ENCODE measurements at regions not wholly inside any gene's neighbourhood (a gene's known extent, or its start where the extent isn't known, plus 50 kb on each side); places are given as distances from the start of the nearest gene placed in this dataset.

DNA sequence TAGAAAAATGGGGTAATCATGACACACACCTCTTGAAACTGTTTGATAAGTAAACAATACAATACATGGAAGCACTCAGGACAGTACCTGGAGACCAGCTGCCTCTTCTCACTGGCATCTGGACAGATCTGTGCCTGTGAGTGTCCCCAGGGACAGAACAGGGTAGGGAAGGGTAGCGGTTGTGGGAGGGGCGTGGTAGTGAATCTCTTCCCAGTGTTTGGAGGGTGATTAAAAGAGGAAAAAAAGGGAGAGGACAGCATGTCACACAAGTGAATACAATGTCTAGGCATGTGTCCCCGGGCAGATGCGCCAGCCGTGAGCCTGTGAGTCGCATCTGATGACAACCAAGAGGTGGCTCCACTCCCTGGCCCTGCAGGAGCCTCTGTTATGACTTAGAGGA lies 138.8 kb upstream of the MSX1 start:
- no peak overlapping the region for H3K27ac Mint-ChIP-seq

DNA sequence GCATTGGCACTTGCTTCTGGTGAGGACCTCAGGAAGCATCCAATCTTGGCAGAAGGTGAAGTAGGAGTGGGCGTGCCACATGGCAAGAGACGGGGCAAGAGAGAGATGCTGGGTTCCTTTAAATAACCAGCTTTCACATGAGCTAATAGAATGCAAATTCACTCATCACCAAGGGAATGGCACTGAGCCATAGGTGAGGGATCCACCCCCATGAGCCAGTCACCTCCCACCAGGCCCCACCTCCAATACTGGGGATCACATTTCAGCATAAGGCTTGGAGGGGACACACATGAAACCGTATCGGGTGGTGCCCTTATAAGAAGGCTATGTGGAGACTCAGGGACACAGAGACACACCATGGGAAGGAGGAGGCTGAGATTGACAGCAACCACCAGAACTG lies 140.0 kb upstream of the MSX1 start:
- H3K27ac Mint-ChIP-seq: no peak overlapping the region
- ATAC-seq (no peak), DNase-seq (no peak)
- peaks cover 3 to 23% (median 9%) of the 10 kb centered on the region in 11 donors for H3K9me3 Mint-ChIP-seq
- Histone ChIP-seq H3K36me3 (ENCODE audit: control insufficient read depth in 2 of 3, insufficient read depth in 3 of 3, low read length in 3 of 3) (no peaks in the 10 kb centered on the region), H3K9me3 (ENCODE audit: control insufficient read depth in 2 of 3, low read length in 3 of 3) (peaks cover 0 to 20% (median 0%) of the 10 kb centered on the region in 3 experiments), H3K4me1 (ENCODE audit: control insufficient read depth in 2 of 2, insufficient read depth in 2 of 2, low read length in 2 of 2) (no peaks in the 10 kb centered on the region), H3K27me3 (ENCODE audit: control insufficient read depth in 2 of 2, insufficient read depth in 2 of 2, low read length in 2 of 2) (no peaks in the 10 kb centered on the region), H3K27ac (ENCODE audit: low read depth, low read length) (no peak overlapping the region), H3K4me3 (ENCODE audit: low read length) (no peak overlapping the region)
- ChIA-PET CTCF (no interaction called here), POLR2A (no interaction called here)
- H3K4me1 Mint-ChIP-seq: peaks cover 0 to 2% (median 0%) of the 10 kb centered on the region in 7 donors
- H3K36me3 Mint-ChIP-seq: peaks cover 0 to 23% (median 16%) of the 10 kb centered on the region in 5 donors
- intact Hi-C loops (cut with micrococcal nuclease): no loop called here
- no peak overlapping the region for H3K4me3 Mint-ChIP-seq
- H3K27me3 Mint-ChIP-seq: no peaks in the 10 kb centered on the region

More for the DNA sequence above, 138.8 kb upstream of the MSX1 start:
- no peaks in the 10 kb centered on the region for H3K4me1 ChIP-seq (ENCODE audit: control insufficient read depth in 2 of 2, insufficient read depth in 2 of 2, low read length in 2 of 2)
- Mint-ChIP-seq H3K4me1 (no peaks in the 10 kb centered on the region), H3K27me3 (no peaks in the 10 kb centered on the region), H3K9me3 (peaks cover 9 to 35% (median 14%) of the 10 kb centered on the region in 11 donors), H3K4me3 (no peak overlapping the region), H3K36me3 (peaks cover 2 to 28% (median 22%) of the 10 kb centered on the region in 5 donors)
- H3K4me3 ChIP-seq (ENCODE audit: low read length): no peak overlapping the region
- H3K9me3 ChIP-seq (ENCODE audit: control insufficient read depth in 2 of 3, low read length in 3 of 3): peaks cover 0 to 29% (median 0%) of the 10 kb centered on the region in 3 experiments
- ATAC-seq (no peak), DNase-seq (no peak)
- no peaks in the 10 kb centered on the region for H3K27me3 ChIP-seq (ENCODE audit: control insufficient read depth in 2 of 2, insufficient read depth in 2 of 2, low read length in 2 of 2)
- intact Hi-C loops (cut with micrococcal nuclease): no loop called here
- ChIA-PET POLR2A (no interaction called here), CTCF (no interaction called here)
- no peaks in the 10 kb centered on the region for H3K36me3 ChIP-seq (ENCODE audit: control insufficient read depth in 2 of 3, insufficient read depth in 3 of 3, low read length in 3 of 3)
- H3K27ac ChIP-seq (ENCODE audit: low read depth, low read length): no peak overlapping the region

- Mint-ChIP-seq H3K4me1 (peaks cover 0 to 2% (median 0%) of the 10 kb centered on the region in 7 donors), H3K36me3 (peaks cover 0 to 20% (median 9%) of the 10 kb centered on the region in 5 donors), H3K27me3 (no peaks in the 10 kb centered on the region), H3K4me3 (no peak overlapping the region), H3K27ac (no peak overlapping the region), H3K9me3 (peaks cover 0 to 9% (median 4%) of the 10 kb centered on the region in 11 donors)
- H3K36me3 ChIP-seq (ENCODE audit: control insufficient read depth in 2 of 3, insufficient read depth in 3 of 3, low read length in 3 of 3): no peaks in the 10 kb centered on the region
- DNase-seq (no peak), ATAC-seq (no peak)
- CTCF ChIA-PET: no interaction called here
- POLR2A ChIA-PET: no interaction called here
- peaks cover 0 to 4% (median 0%) of the 10 kb centered on the region in 3 experiments for H3K9me3 ChIP-seq (ENCODE audit: control insufficient read depth in 2 of 3, low read length in 3 of 3)
- intact Hi-C loops (cut with micrococcal nuclease): no loop called here
- no peaks in the 10 kb centered on the region for H3K4me1 ChIP-seq (ENCODE audit: control insufficient read depth in 2 of 2, insufficient read depth in 2 of 2, low read length in 2 of 2)
- H3K27ac ChIP-seq (ENCODE audit: low read depth, low read length): no peak overlapping the region
- H3K4me3 ChIP-seq (ENCODE audit: low read length): no peak overlapping the region
- no peaks in the 10 kb centered on the region for H3K27me3 ChIP-seq (ENCODE audit: control insufficient read depth in 2 of 2, insufficient read depth in 2 of 2, low read length in 2 of 2)
Observed at GRCh38 chr4:4717692-4718091, 141.8 kb upstream of the MSX1 start.

- peaks cover 0 to 2% (median 0%) of the 10 kb centered on the region in 7 donors for H3K4me1 Mint-ChIP-seq
- DNase-seq (no peak), ATAC-seq (no peak)
- ChIA-PET CTCF (no interaction called here), POLR2A (no interaction called here)
- H3K9me3 Mint-ChIP-seq: peaks cover 0 to 4% (median 0%) of the 10 kb centered on the region in 11 donors
- no peaks in the 10 kb centered on the region for H3K27me3 Mint-ChIP-seq
- intact Hi-C loops (cut with micrococcal nuclease): no loop called here
- H3K4me3 ChIP-seq (ENCODE audit: low read length): no peak overlapping the region
- H3K4me3 Mint-ChIP-seq: no peak overlapping the region
- H3K36me3 Mint-ChIP-seq: peaks cover 0 to 10% (median 8%) of the 10 kb centered on the region in 5 donors
- H3K27ac Mint-ChIP-seq: no peak overlapping the region
- H3K36me3 ChIP-seq (ENCODE audit: control insufficient read depth in 2 of 3, insufficient read depth in 3 of 3, low read length in 3 of 3): no peaks in the 10 kb centered on the region
- H3K27ac ChIP-seq (ENCODE audit: low read depth, low read length): no peak overlapping the region
- no peaks in the 10 kb centered on the region for H3K4me1 ChIP-seq (ENCODE audit: control insufficient read depth in 2 of 2, insufficient read depth in 2 of 2, low read length in 2 of 2)
- peaks cover 0 to 3% of the 10 kb centered on the region in 2 donors for H3K27me3 ChIP-seq (ENCODE audit: control insufficient read depth in 2 of 2, insufficient read depth in 2 of 2, low read length in 2 of 2)
- no peaks in the 10 kb centered on the region for H3K9me3 ChIP-seq (ENCODE audit: control insufficient read depth in 2 of 3, low read length in 3 of 3)
Observed at GRCh38 chr4:4714331-4714730, 145.1 kb upstream of the MSX1 start.

- peaks cover 0 to 16% (median 14%) of the 10 kb centered on the region in 5 donors for H3K36me3 Mint-ChIP-seq
- Histone ChIP-seq H3K4me3 (ENCODE audit: low read length) (no peak overlapping the region), H3K27ac (ENCODE audit: low read depth, low read length) (no peak overlapping the region), H3K4me1 (ENCODE audit: control insufficient read depth in 2 of 2, insufficient read depth in 2 of 2, low read length in 2 of 2) (no peaks in the 10 kb centered on the region), H3K36me3 (ENCODE audit: control insufficient read depth in 2 of 3, insufficient read depth in 3 of 3, low read length in 3 of 3) (no peaks in the 10 kb centered on the region), H3K9me3 (ENCODE audit: control insufficient read depth in 2 of 3, low read length in 3 of 3) (no peaks in the 10 kb centered on the region), H3K27me3 (ENCODE audit: control insufficient read depth in 2 of 2, insufficient read depth in 2 of 2, low read length in 2 of 2) (peaks cover 0 to 3% of the 10 kb centered on the region in 2 donors)
- ATAC-seq (no peak), DNase-seq (no peak)
- no peak overlapping the region for H3K4me3 Mint-ChIP-seq
- no peaks in the 10 kb centered on the region for H3K27me3 Mint-ChIP-seq
- ChIA-PET POLR2A (no interaction called here), CTCF (no interaction called here)
- intact Hi-C loops (cut with micrococcal nuclease): no loop called here
- peaks cover 0 to 2% (median 0%) of the 10 kb centered on the region in 7 donors for H3K4me1 Mint-ChIP-seq
- no peak overlapping the region for H3K27ac Mint-ChIP-seq
- peaks cover 0 to 17% (median 4%) of the 10 kb centered on the region in 11 donors for H3K9me3 Mint-ChIP-seq
Observed at GRCh38 chr4:4712800-4713528, 146.5 kb upstream of the MSX1 start.

- H3K4me1 Mint-ChIP-seq: peaks cover 0 to 2% (median 0%) of the 10 kb centered on the region in 7 donors
- Histone ChIP-seq H3K9me3 (ENCODE audit: control insufficient read depth in 2 of 3, low read length in 3 of 3) (no peaks in the 10 kb centered on the region), H3K36me3 (ENCODE audit: control insufficient read depth in 2 of 3, insufficient read depth in 3 of 3, low read length in 3 of 3) (no peaks in the 10 kb centered on the region), H3K4me3 (ENCODE audit: low read length) (no peak overlapping the region), H3K27me3 (ENCODE audit: control insufficient read depth in 2 of 2, insufficient read depth in 2 of 2, low read length in 2 of 2) (peaks cover 0 to 3% of the 10 kb centered on the region in 2 donors), H3K4me1 (ENCODE audit: control insufficient read depth in 2 of 2, insufficient read depth in 2 of 2, low read length in 2 of 2) (no peaks in the 10 kb centered on the region), H3K27ac (ENCODE audit: low read depth, low read length) (no peak overlapping the region)
- ChIA-PET POLR2A (no interaction called here), CTCF (no interaction called here)
- ATAC-seq (no peak), DNase-seq (no peak)
- H3K27me3 Mint-ChIP-seq: no peaks in the 10 kb centered on the region
- H3K27ac Mint-ChIP-seq: no peak overlapping the region
- H3K36me3 Mint-ChIP-seq: peaks cover 0 to 16% (median 12%) of the 10 kb centered on the region in 5 donors
- no peak overlapping the region for H3K4me3 Mint-ChIP-seq
- H3K9me3 Mint-ChIP-seq: peaks cover 0 to 19% (median 4%) of the 10 kb centered on the region in 11 donors
- intact Hi-C loops (cut with micrococcal nuclease): no loop called here
Observed at GRCh38 chr4:4711902-4712301, 147.6 kb upstream of the MSX1 start.

DNA sequence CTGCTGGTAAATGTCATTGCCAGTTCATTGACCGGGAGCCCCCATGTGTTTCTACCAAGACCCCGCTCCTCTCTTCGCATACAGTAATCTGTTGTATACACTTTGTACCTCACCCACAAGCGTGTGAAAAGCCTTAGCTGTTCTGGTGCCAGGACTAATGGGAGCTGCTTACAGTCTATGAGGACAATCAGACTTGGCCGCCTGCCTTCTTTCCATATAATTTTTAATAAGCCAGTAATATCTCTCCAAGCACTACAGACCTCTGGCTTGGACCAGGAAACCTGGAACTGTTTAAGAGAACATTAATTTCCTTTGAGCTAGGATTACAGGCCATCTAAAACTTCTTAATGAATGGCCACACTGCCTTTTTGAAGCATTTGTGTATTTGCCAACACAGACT lies 149.7 kb upstream of the MSX1 start:
- H3K9me3 ChIP-seq (ENCODE audit: control insufficient read depth in 2 of 3, low read length in 3 of 3): no peaks in the 10 kb centered on the region
- DNase-seq (no peak), ATAC-seq (no peak)
- ChIA-PET CTCF (no interaction called here), POLR2A (no interaction called here)
- H3K36me3 Mint-ChIP-seq: peaks cover 0 to 34% (median 25%) of the 10 kb centered on the region in 5 donors
- no peaks in the 10 kb centered on the region for H3K4me1 ChIP-seq (ENCODE audit: control insufficient read depth in 2 of 2, insufficient read depth in 2 of 2, low read length in 2 of 2)
- peaks cover 0 to 3% of the 10 kb centered on the region in 2 donors for H3K27me3 ChIP-seq (ENCODE audit: control insufficient read depth in 2 of 2, insufficient read depth in 2 of 2, low read length in 2 of 2)
- peaks cover 0 to 19% (median 4%) of the 10 kb centered on the region in 11 donors for H3K9me3 Mint-ChIP-seq
- H3K27me3 Mint-ChIP-seq: no peaks in the 10 kb centered on the region
- H3K27ac Mint-ChIP-seq: no peak overlapping the region
- H3K4me1 Mint-ChIP-seq: no peaks in the 10 kb centered on the region
- H3K36me3 ChIP-seq (ENCODE audit: control insufficient read depth in 2 of 3, insufficient read depth in 3 of 3, low read length in 3 of 3): no peaks in the 10 kb centered on the region
- H3K4me3 ChIP-seq (ENCODE audit: low read length): no peak overlapping the region
- intact Hi-C loops (cut with micrococcal nuclease): no loop called here
- H3K4me3 Mint-ChIP-seq: no peak overlapping the region
- no peak overlapping the region for H3K27ac ChIP-seq (ENCODE audit: low read depth, low read length)

Data from naive thymus-derived CD4-positive, alpha-beta T cell (primary cell).